Fibroblast of mammary gland (primary cell): ENCODE measurements at regions not wholly inside any gene's neighbourhood (a gene's known extent, or its start where the extent isn't known, plus 50 kb on each side); places are given as distances from the start of the nearest gene placed in this dataset.

ENCODE experiments used
- DNase-seq: peaks from one replicate; pipeline ENCODE4 v3.0.0-alpha.2; 2010; ENCODE audit warnings: low read depth
- H3K4me3 ChIP-seq: 2 replicates; pipeline ENCODE4 v1.5.1; 2011; ENCODE audit warnings: low read depth, mild to moderate bottlenecking, low read length, moderate library complexity; ENCODE audit not compliant: control insufficient read depth
- CTCF ChIP-seq: conservative IDR thresholded peaks from 2 replicates; pipeline ENCODE4 v1.5.1; 2011; ENCODE audit warnings: low read depth, low read length, inconsistent platforms; ENCODE audit not compliant: control insufficient read depth, insufficient read depth

DNA sequence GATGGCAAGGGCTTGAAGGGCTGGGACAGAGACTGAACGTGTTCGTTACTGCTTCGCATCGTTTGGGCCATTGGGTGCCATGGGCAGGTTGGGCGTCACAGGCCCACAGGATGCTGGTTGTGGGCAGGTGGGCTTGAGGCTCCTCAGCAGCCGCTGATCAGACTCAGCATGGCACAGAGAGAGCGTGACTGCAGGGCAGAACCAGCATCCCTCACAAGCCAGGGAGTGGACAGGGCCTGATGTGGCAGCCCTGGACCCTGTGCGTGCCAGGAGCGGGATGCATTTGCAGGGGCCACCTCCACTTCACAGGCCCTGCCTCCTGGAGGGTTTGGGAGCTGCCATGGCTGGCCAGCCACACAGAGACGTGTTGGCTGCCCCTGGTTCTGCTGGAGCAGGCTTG, 1228.3 kb downstream of the BRD1 start:
- H3K4me3 ChIP-seq, result no peak overlapping the region
- DNase-seq, result no peak
- TF ChIP-seq CTCF, result no peak

GRCh38 chr22:48596111-48596850, 1231.4 kb downstream of the BRD1 start:
- no peak for DNase-seq
- H3K4me3 ChIP-seq, result no peak overlapping the region
- TF ChIP-seq CTCF, result no peak

DNA sequence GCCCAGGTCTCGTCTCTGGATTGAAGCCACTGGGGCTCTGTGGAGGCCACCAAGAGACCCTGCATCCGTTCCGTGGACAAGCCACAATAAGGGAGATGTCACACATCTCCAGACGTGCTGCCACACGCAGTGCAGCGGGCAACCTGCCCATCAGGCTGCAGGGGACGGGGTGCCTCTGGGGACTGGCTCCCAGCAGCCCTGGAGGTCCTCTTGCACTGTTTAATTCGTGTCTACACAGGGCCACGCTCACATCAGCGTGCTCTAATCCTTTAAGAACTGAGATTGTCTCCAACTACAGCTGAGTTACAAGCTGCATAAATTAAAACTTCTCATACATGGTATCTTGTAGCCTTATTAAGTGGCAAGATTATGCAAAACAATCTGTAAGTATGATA, 1232.2 kb downstream of the BRD1 start:
- DNase-seq, result no peak
- no peak overlapping the region for H3K4me3 ChIP-seq
- no peak for TF ChIP-seq CTCF

DNA sequence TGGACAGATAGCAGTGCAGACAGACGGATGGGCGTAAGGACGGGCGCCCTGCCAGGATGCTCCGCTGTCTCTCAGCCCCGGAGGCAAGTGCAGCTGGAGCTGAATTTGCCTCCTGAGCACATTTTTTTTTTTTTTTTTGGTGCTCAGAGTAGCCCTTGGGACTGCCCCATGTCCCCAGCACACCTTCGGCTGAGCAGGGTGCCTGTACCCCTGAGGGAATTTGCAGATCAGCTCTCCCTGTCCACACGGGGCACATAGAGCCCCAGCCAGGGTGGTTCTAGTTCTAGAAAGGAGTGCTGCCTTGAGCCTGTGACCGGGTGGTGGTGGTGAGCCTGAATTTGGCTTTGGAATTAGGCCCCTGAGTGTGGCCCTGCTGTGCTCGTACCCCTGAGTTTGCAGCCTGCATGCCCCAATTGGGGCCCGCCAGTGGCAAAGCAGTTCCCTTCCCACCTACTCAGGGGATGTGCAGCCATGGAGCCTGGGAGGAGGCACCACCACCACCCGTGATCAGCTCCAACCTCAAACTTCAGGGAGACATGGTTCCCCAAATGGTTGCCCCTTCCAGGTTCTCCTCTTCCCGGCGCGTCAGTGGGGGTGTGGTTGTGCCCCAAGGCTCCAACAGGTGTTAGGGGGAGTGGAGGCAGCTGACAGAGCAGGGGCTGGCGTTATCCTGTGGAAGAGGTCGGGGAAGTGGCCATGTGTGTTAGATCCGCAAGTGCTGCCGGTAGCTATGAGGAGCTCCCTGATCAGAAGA, 1232.7 kb downstream of the BRD1 start:
- H3K4me3 ChIP-seq, result no peak overlapping the region
- no peak for DNase-seq
- TF ChIP-seq CTCF, result no peak

- no peak for TF ChIP-seq CTCF
- no peak for DNase-seq
- H3K4me3 ChIP-seq, result no peak overlapping the region
Observed at GRCh38 chr22:48594016-48594756, 1233.5 kb downstream of the BRD1 start.

DNA sequence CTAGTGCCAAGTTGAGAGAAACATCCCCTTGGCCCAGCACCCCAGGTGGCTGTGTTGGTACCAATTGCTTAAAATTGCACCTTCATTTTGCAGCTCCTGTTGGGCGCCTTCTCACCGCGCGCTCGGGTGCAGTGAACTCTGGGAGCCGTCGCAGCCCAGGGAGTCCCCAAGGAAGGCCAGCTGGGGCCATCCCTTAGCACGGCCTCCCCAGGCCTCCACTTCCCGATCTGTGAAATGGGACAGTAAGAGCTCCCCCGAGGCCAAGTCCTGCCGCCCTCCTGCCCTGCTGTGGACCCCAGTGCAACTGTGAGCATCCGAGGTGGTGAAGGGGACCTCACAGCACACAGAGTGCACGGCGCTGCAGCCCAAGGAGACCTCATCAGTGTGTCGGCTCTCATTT, 1234.1 kb downstream of the BRD1 start:
- no peak for DNase-seq
- TF ChIP-seq CTCF, result no peak
- H3K4me3 ChIP-seq, result no peak overlapping the region
